ENCODE measurements at regions not wholly inside any gene's neighbourhood (a gene's known extent, or its start where the extent isn't known, plus 50 kb on each side); places are given as distances from the start of the nearest gene placed in this dataset.

- TF ChIP-seq, protein P1, sequence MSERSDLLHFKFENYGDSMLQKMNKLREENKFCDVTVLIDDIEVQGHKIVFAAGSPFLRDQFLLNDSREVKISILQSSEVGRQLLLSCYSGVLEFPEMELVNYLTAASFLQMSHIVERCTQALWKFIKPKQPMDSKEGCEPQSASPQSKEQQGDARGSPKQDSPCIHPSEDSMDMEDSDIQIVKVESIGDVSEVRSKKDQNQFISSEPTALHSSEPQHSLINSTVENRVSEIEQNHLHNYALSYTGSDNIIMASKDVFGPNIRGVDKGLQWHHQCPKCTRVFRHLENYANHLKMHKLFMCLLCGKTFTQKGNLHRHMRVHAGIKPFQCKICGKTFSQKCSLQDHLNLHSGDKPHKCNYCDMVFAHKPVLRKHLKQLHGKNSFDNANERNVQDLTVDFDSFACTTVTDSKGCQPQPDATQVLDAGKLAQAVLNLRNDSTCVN (tag by site-specific recombination; optimal IDR thresholded peaks at IDR 0.05): no peak
- TF ChIP-seq ZNF362 (tag by site-specific recombination; IDR thresholded peaks at IDR 0.05) (no peak), ZNF670 (tag by site-specific recombination; IDR thresholded peaks at IDR 0.05; ENCODE audit: low read depth) (no peak), CTCF (tag by site-specific recombination; IDR thresholded peaks at IDR 0.05) (no peak), ZFP41 (tag by site-specific recombination; IDR thresholded peaks at IDR 0.05; ENCODE audit: borderline replicate concordance) (no peak), ZBTB11 (tag by site-specific recombination; conservative IDR thresholded peaks at IDR 0.05; ENCODE audit: low read depth) (no peak), ZBTB20 (tag by site-specific recombination; IDR thresholded peaks at IDR 0.05) (no peak), ZNF621 (tag by site-specific recombination; IDR thresholded peaks at IDR 0.05) (no peak), ZNF239 (tag by site-specific recombination; IDR thresholded peaks at IDR 0.05) (no peak), ZNF16 (tag by site-specific recombination; IDR thresholded peaks at IDR 0.05; ENCODE audit: low read depth) (no peak), KLF1 (tag by site-specific recombination; IDR thresholded peaks at IDR 0.05) (no peak), ZFP3 (tag by site-specific recombination; IDR thresholded peaks at IDR 0.05; ENCODE audit: low read depth) (no peak)
- TF ChIP-seq, protein P2, sequence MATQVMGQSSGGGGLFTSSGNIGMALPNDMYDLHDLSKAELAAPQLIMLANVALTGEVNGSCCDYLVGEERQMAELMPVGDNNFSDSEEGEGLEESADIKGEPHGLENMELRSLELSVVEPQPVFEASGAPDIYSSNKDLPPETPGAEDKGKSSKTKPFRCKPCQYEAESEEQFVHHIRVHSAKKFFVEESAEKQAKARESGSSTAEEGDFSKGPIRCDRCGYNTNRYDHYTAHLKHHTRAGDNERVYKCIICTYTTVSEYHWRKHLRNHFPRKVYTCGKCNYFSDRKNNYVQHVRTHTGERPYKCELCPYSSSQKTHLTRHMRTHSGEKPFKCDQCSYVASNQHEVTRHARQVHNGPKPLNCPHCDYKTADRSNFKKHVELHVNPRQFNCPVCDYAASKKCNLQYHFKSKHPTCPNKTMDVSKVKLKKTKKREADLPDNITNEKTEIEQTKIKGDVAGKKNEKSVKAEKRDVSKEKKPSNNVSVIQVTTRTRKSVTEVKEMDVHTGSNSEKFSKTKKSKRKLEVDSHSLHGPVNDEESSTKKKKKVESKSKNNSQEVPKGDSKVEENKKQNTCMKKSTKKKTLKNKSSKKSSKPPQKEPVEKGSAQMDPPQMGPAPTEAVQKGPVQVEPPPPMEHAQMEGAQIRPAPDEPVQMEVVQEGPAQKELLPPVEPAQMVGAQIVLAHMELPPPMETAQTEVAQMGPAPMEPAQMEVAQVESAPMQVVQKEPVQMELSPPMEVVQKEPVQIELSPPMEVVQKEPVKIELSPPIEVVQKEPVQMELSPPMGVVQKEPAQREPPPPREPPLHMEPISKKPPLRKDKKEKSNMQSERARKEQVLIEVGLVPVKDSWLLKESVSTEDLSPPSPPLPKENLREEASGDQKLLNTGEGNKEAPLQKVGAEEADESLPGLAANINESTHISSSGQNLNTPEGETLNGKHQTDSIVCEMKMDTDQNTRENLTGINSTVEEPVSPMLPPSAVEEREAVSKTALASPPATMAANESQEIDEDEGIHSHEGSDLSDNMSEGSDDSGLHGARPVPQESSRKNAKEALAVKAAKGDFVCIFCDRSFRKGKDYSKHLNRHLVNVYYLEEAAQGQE (tag by site-specific recombination; IDR thresholded peaks at IDR 0.05): no peak
Observed at GRCh38 chr2:45203400-45203799, 194.1 kb upstream of the SIX2 start.
